ENCODE measurements at regions not wholly inside any gene's neighbourhood (a gene's known extent, or its start where the extent isn't known, plus 50 kb on each side); places are given as distances from the start of the nearest gene placed in this dataset.

- no peak for DNase-seq
- intact Hi-C loops (cut with DNase I), result loop anchor here in 1 of 2 donors (10.0 kb wide), 1 partner anchor 69 kb away; no protein-coding TSS in a partner anchor
- WGBS, 4 donors, result 82 to 100% (median 92%) methylated on average over 1 to 2 of the region's 2 CpGs
- Histone ChIP-seq H3K27me3 (no peaks in the 10 kb centered on the region), H3K9me3 (replicated peaks in 1 of 3) (no peaks in the 10 kb centered on the region), H3K4me3 (no peak overlapping the region), H3K4me1 (replicated peaks in 1 of 2) (peaks cover 4 to 5% of the 10 kb centered on the region in 2 donors), H3K36me3 (replicated peaks in 1 of 2) (no peaks in the 10 kb centered on the region), H3K27ac (peak overlapping the region in 1 of 5 donors; percentile 75)
- TF ChIP-seq CTCF (IDR thresholded peaks at IDR 0.05) (no peak), POLR2A (IDR thresholded peaks at IDR 0.05) (no peak)
Observed at GRCh38 chr15:67943475-67943874, 103.6 kb upstream of the RNU6-1 start.

GRCh38 chr15:67944010-67944641 lies 104.3 kb upstream of the RNU6-1 start:
- WGBS, 4 donors, result 75 to 91% (median 85%) methylated on average over 4 to 10 of the region's 10 CpGs
- intact Hi-C loops (cut with DNase I), result loop anchor here in 1 of 2 donors (10.0 kb wide), 1 partner anchor 69 kb away; no protein-coding TSS in a partner anchor
- H3K27ac ChIP-seq, result peak overlapping the region in 1 of 5 donors; percentile 76
- DNase-seq, result peak in 1 of 7 donors; percentile 37
- TF ChIP-seq POLR2A (IDR thresholded peaks at IDR 0.05) (no peak), CTCF (IDR thresholded peaks at IDR 0.05) (no peak)
- H3K4me3 ChIP-seq, result no peak overlapping the region
- H3K4me1 ChIP-seq (replicated peaks in 1 of 2), result peaks cover 4 to 5% of the 10 kb centered on the region in 2 donors
- no peaks in the 10 kb centered on the region for H3K36me3 ChIP-seq (replicated peaks in 1 of 2)
- no peaks in the 10 kb centered on the region for H3K9me3 ChIP-seq (replicated peaks in 1 of 3)
- no peaks in the 10 kb centered on the region for H3K27me3 ChIP-seq

GRCh38 chr15:67945131-67945530 lies 105.3 kb upstream of the RNU6-1 start:
- peaks cover 4 to 5% of the 10 kb centered on the region in 2 donors for H3K4me1 ChIP-seq (replicated peaks in 1 of 2)
- no peak overlapping the region for H3K4me3 ChIP-seq
- no peak for DNase-seq
- intact Hi-C loops (cut with DNase I), result loop anchor here in 1 of 2 donors (10.0 kb wide), 1 partner anchor 70 kb away; no protein-coding TSS in a partner anchor
- no peaks in the 10 kb centered on the region for H3K36me3 ChIP-seq (replicated peaks in 1 of 2)
- H3K9me3 ChIP-seq (replicated peaks in 1 of 3), result no peaks in the 10 kb centered on the region
- WGBS, 4 donors, result 34 to 50% (median 39%) methylated on average over 2 of the region's 2 CpGs
- no peaks in the 10 kb centered on the region for H3K27me3 ChIP-seq
- TF ChIP-seq POLR2A (IDR thresholded peaks at IDR 0.05), result no peak
- TF ChIP-seq CTCF (IDR thresholded peaks at IDR 0.05), result no peak
- peak overlapping the region in 1 of 5 donors; percentile 83 for H3K27ac ChIP-seq

- Histone ChIP-seq H3K4me3 (no peak overlapping the region), H3K9me3 (replicated peaks in 1 of 3) (no peaks in the 10 kb centered on the region), H3K36me3 (replicated peaks in 1 of 2) (no peaks in the 10 kb centered on the region), H3K4me1 (replicated peaks in 1 of 2) (peaks cover 4 to 5% of the 10 kb centered on the region in 2 donors), H3K27me3 (no peaks in the 10 kb centered on the region), H3K27ac (peak overlapping the region in 3 of 5 donors; percentile 6 to 83 (median 11))
- WGBS, 4 donors, result 66 to 80% (median 76%) methylated on average over 5 to 6 of the region's 6 CpGs
- intact Hi-C loops (cut with DNase I), result loop anchor here in 1 of 2 donors (10.0 kb wide), 1 partner anchor 71 kb away; no protein-coding TSS in a partner anchor
- peak in 1 of 7 donors; percentile 35 for DNase-seq
- TF ChIP-seq POLR2A (IDR thresholded peaks at IDR 0.05), result no peak
- TF ChIP-seq CTCF (IDR thresholded peaks at IDR 0.05), result no peak
Observed at GRCh38 chr15:67945951-67946700, 106.3 kb upstream of the RNU6-1 start.

Data from adrenal gland (tissue), 9 donors.